Transverse colon (tissue), 3 donors: ENCODE measurements at regions not wholly inside any gene's neighbourhood (a gene's known extent, or its start where the extent isn't known, plus 50 kb on each side); places are given as distances from the start of the nearest gene placed in this dataset.

Experiments
- POLR2A ChIP-seq: fragments of 450-650 bp; IDR thresholded peaks from one replicate; pipeline ENCODE4 v1.6.1; 2016; ENCODE audit warnings: antibody characterized with exemption, mild to moderate bottlenecking, moderate library complexity
- TF ChIP-seq, protein P1 (sequence below), 5 experiments: fragments of 200-600 bp in 3 of 5; fragments of 450-650 bp in 2 of 5; sonication (generic) in 3 of 5; IDR thresholded peaks; 1 replicate in 2 of 5; 2 replicates in 3 of 5; pipeline ENCODE4 v1.5.1; 2016 to 2017; ENCODE audit warnings: antibody characterized with exemption in 5 of 5, inconsistent platforms in 3 of 5, mild to moderate bottlenecking in 2 of 5, moderate library complexity in 1 of 5

DNA sequence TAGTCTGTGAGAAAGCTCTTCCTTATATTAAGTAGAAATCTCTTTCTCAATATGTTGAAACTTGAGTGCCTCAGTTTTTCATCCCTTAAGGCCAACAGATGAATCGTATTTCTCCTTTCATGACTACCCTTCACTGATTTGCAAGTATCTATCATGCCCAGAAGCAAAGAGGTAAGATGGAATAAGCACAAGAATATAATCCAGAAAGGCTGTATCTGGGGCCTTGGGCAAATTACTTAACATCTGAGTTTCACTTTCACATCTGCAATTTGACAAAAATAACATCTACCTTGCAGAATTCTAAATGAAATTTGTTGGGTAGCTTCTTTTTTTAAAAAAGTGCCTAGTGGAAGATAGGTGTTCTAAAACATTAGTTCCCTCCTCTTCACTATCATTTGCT is 552.4 kb upstream of the ANO5 start:
- TF ChIP-seq POLR2A: no peak
- TF ChIP-seq, protein P1, sequence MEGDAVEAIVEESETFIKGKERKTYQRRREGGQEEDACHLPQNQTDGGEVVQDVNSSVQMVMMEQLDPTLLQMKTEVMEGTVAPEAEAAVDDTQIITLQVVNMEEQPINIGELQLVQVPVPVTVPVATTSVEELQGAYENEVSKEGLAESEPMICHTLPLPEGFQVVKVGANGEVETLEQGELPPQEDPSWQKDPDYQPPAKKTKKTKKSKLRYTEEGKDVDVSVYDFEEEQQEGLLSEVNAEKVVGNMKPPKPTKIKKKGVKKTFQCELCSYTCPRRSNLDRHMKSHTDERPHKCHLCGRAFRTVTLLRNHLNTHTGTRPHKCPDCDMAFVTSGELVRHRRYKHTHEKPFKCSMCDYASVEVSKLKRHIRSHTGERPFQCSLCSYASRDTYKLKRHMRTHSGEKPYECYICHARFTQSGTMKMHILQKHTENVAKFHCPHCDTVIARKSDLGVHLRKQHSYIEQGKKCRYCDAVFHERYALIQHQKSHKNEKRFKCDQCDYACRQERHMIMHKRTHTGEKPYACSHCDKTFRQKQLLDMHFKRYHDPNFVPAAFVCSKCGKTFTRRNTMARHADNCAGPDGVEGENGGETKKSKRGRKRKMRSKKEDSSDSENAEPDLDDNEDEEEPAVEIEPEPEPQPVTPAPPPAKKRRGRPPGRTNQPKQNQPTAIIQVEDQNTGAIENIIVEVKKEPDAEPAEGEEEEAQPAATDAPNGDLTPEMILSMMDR (IDR thresholded peaks at IDR 0.05): no peak
